ENCODE measurements at regions not wholly inside any gene's neighbourhood (a gene's known extent, or its start where the extent isn't known, plus 50 kb on each side); places are given as distances from the start of the nearest gene placed in this dataset.
"Not testable (repeated sequence)": the region's sequence is repeated elsewhere in the genome, so short reads cannot be mapped to it uniquely, and the experiment has no call there.

GRCh38 chr15:31687088-31687487 lies 343.2 kb upstream of the CHRNA7 start:
- TF ChIP-seq CHD2 (IDR thresholded peaks at IDR 0.05; ENCODE audit: low read length, partially characterized antibody); NFE2L2 (conservative IDR thresholded peaks at IDR 0.05; ENCODE audit: low read length); CTCF (IDR thresholded peaks at IDR 0.05); RAD21 (conservative IDR thresholded peaks at IDR 0.05 in 1 of 2, IDR thresholded peaks at IDR 0.05 in 1 of 2); REST (IDR thresholded peaks at IDR 0.05); FOSL2 (IDR thresholded peaks at IDR 0.05); FOSL2 (CRISPR knock-in tag; IDR thresholded peaks at IDR 0.05); ESRRA (IDR thresholded peaks at IDR 0.05; ENCODE audit: borderline replicate concordance, low read length); NR3C1 (IDR thresholded peaks at IDR 0.05); ZFP36 (IDR thresholded peaks at IDR 0.05; ENCODE audit: borderline replicate concordance, partially characterized antibody); POLR2A (IDR thresholded peaks at IDR 0.05; ENCODE audit: low read length); USF2 (IDR thresholded peaks at IDR 0.05); MAX (IDR thresholded peaks at IDR 0.05); EHMT2 (IDR thresholded peaks at IDR 0.05; ENCODE audit: low read depth); ELK1 (IDR thresholded peaks at IDR 0.05; ENCODE audit: low read depth, low read length): not testable (repeated sequence)

All from A549 (cell line).